EL (cell line): ENCODE measurements at regions not wholly inside any gene's neighbourhood (a gene's known extent, or its start where the extent isn't known, plus 50 kb on each side); places are given as distances from the start of the nearest gene placed in this dataset.

Experiments used
- DNase-seq: peaks from one replicate; pipeline ENCODE4 v3.0.0-alpha.2; 2016

DNA sequence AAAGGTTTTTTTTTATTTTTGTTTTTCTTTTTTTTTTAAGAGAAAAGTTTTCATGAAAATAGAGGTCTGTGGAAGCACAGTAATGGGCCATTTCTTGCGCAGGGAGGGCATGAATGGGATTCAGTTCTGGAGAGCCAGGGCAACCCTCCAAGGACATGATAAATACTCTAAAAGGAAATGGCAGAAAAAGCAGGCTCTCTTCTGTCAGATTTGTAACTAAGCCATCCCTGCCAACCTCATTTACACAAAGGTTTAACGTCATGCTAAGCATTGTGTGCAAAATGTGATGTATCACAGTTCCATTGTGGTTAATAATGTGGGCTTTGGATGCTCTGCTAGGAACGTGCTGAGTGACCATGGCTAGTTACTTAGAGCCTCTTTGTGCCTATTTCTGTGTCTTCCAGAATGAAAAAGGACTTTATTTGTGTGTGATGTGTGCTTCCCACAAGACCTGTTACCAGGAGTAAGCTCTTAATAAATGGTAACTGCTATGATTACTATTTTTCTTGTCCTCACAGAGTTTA lies 1095.9 kb upstream of the SORCS1 start:
- no peak for DNase-seq

DNA sequence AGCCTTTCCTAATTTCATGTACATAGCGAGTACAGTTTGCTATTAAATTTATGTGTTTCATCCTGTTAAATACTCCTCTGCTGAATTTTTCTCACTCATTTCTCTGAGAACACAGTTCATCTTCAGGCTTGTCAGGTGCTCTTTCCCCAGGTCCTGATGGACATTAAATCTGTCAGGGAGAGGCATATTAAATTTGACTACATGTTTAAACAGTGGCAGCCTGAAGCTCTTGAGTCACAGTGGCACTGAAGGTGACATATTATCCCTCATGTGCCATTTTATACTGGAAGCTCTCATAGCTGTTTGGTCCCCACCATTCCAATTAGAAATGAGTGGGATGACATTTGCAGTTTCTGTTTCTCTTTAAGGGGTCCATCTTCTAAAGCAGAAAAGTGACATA lies 1089.6 kb upstream of the SORCS1 start:
- DNase-seq = no peak

DNA sequence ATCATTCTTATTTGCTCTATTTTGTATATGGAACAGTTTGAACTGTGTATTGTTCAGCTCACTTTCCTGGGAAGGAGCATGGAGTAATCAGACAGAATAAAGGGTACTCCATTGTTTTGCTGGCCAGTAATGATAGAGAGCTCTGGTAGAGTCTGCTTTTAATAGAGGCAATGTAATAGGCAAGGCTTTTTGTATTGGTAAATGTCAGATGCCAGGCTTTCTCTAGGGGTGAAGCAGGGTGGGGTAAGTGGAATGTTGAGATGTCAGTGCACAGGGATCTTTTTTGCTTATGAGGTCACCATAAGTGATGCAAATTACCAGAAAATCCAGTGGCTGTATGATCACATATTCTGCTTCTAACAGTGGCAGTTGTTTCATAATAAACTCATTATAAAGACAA lies 1088.3 kb upstream of the SORCS1 start:
- no peak for DNase-seq

DNA sequence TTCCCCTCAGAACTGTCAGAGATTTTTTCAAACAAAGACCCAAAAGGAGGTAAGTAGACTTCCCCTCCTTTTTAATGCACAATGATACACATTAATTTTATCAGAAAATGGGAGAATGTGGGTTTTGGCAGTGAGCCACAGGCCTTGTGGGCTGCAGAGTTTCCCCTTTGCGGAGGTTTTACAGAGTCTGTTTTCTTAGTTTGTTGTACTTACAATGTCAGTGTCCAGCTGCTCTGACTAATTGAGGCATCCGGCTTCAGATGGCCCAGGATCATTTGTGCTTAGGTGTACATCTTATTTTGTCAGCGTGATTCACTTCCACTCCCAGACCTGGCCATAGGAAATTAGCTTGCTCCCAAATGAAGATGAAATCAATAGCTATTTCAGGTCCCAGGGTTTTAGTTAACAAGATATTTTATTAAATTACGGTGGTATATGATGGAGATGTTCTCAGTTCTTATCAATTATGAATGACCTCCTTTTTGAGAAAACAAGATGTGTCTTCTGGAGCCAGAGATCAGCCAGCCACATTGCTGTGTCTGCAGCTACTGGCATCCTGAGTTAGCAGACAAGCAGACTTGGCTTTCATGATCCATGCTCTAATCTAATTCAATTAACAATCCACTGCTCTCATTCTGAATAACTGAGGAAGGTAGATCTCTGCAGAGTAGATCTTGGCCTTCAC lies 1086.6 kb upstream of the SORCS1 start:
- DNase-seq = peak; percentile 1

DNA sequence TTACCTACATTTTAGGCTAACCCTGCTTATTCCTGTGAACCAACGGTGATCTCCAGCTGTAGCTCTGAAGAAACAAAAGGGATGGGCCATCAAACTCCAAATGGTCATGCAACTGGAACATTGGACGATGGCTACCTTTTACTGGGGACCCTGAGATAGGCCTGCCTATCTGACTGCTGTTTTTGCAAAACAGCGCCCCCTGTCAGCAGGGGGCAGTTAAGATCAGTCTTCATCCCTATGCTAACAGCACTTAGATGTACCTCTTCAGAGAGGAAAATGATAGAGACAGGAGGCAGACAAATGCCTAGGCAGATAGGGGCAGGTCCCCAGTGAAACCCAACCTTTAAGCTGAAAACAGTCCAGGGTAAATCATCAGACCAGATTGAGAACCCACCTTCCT lies 1085.4 kb upstream of the SORCS1 start:
- DNase-seq = no peak

DNA sequence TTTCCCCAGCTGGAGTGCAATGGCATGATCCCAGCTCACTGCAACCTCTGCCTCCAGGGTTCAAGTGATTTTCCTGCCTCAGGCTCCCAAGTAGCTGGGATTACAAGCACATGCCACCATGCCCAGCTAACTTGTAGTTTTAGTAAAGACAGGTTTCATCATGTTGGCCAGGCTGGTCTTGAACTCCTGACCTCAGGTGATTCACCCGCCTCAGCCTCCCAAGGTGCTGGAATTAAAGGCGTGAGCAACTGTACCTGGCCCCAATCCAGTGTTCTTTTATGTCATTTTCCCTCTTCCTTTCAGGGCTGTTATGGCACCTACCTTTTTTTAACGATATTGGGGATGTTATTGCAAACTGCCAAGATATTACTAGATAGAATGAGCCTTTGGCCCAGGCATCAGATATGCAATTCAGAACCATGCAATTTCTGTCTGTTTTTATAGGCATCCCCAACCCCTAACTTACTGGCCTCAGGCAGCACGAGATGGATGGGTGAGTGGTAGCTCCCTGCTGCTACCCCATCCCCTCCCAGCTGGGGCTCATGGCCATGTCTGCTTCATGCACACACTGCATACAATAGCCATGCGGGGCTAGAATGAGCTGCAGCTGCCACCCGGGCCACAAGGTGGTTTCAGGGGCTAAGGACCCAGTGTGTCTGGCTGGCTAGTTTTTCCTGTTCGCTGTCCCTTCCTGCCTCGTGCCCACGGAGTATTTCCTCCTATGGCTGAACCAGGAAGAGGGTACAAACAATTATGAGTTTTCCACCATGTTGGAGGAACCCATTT lies 1080.1 kb upstream of the SORCS1 start:
- DNase-seq = no peak

DNA sequence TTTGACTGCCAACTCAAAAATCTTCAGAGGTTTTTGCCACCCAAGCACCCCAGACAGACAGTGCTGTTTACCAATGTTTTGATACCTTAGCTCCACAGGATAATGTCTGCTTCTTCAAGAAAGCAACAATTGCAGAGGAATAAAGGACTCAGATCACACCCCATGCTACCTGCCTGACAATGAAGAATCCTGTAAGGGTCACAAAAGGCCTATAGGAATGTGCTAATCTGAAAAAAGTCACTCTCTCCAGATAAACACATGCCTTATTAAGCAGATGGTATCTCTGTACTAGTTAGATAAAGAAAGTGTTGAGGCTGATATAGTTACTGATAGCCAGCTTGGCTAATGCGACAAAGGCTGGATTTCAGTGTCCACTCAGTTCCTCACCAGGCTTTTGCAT lies 1076.7 kb upstream of the SORCS1 start:
- no peak for DNase-seq

DNA sequence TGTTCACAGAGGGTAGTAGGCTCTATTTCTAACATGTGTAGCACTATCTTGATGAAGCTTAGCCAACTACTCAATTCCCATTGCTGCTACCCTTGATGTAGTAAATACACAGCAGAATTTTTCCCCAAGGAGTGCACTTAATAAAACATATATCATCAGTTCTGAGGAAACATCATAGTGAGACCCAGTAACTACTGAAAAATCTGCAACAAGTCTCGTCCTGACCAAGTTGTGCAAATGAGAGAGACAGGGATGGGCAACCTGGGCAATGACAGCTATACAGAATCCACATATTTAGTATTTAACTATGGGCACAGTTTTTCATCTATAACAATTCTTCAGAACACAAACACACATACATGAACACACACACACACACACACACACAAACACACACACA lies 1073.8 kb upstream of the SORCS1 start:
- no peak for DNase-seq

DNA sequence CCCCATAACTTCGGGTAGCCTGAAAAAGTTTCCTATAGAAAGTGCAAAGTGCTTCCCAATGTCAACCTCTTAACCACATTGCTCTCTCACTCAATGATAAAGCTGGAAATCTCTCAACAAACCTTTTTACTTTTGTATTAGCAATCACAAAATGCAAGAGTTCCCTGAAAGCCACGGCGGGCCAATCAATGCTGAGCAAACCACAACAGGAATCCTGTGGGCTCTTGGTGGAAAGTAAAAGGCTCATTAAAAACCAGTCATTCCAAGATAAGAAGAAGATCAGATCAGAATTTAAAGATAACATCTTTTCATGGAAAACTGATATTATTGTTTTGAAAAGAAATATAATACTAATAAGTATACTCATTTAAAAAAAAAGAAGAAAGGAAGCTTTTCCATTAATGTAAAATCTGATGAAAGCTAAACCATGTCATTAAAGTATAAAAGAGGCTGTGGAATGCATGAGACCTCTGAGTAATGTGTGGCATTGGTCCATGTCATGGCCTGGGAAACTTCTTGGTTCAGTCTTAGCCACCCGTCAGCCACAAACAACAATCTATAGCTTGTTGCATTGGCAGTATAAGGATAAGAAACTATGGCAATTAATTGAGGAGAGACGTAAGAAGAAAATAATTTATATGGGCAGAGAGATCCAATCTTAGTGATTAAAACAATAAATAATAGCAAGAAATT lies 1066.1 kb upstream of the SORCS1 start:
- DNase-seq = no peak

DNA sequence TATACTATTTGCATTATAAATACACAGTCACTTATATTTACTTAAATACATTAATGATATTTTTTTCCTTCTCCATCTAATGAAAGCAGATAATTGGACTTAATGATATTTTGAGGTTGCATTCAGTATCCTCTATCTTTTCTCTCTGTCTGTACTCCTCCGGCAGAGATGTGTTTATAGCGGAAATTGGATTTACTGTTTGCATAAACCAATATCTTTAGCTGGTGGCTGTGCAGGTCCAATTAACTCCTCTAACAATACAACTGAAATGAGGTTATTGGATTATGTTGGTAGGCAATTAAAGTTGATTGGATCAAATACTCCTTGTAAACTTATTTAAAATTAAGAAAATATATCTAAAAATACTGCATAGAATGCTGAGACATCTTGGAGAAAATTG lies 1044.2 kb upstream of the SORCS1 start:
- no peak for DNase-seq

DNA sequence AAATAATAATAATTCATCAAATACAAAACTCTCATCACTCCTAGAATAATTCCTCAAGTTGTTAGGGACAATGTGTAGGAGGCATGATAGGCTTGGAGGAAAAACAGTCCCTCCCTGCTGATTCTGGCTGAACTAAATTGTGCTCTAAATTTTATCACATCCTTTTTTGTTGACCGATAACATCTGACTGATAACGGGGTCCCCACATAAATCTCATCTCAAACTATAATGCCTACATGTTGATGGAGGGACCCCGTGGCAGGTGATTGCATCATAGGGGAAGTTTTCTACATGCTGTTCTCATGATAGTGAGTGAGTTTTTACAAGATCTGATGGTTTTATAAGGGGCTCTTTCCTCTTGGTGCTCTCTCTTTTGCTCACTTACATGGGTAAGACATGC lies 1043.5 kb upstream of the SORCS1 start:
- DNase-seq = no peak

DNA sequence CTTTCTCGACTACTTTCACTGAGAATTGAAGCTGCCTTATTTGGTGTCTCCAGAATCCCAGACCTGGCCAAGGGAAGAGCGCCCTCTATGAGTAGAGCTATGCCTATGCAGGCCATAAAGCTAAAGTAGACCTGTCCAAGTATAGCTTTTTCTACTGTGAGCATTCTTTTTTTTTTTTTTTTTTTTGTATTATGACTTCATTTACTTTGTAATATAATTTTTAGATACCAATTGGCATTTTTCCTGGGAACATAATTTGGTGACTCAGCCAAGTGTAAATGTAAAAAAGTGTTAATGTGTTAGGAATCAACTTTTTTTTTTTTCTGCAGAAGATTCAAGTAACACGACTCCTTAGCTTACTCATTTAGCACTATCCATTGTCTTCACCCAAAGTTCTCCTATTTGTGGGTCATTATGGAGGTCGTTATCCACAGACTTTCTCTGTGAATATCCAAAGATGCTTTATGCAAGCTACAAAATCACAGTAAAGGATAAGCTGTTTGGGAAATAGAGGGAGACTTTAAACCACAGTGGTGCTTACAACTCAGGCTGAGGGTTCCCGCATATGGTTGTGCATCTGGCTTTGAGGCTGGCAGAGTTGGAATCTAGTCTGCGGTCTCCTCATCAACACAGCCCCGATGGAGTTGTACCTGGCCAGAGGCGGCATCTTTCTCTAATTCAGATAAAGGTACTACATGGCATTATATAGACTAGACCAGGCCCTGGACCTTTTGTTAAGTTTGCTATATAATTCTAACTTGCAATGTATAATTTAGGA lies 1040.2 kb upstream of the SORCS1 start:
- peak; percentile 10 for DNase-seq

DNA sequence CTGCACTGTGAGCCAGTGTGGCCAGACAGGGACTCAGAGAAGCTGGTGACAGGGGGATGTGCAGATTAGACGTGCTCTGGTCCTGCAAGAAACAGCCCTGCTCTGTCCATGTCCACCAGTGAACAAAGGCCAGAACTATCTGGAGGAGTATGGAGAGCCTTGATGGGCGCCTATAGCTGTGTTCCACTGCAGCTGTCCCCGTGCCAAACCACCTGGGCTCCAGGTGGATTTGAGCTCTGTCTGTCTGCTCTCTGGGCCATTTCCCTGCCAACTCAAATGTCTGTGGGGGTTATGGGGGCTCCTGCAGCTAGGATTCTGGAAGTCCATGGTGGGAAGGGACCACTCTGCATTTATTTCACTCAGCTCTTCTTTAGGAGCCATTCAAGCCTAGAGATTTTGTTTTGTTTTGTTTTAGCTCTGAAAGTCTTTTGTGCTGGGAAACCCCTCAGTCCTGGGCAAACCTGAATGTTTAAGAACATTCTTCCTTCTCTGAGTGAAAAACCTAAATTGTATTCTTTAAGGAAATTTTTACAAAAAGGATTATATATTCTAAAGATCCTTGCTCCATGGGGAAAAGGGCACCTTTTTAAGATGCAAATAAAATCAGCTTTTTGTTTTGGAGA lies 1039.5 kb upstream of the SORCS1 start:
- no peak for DNase-seq

DNA sequence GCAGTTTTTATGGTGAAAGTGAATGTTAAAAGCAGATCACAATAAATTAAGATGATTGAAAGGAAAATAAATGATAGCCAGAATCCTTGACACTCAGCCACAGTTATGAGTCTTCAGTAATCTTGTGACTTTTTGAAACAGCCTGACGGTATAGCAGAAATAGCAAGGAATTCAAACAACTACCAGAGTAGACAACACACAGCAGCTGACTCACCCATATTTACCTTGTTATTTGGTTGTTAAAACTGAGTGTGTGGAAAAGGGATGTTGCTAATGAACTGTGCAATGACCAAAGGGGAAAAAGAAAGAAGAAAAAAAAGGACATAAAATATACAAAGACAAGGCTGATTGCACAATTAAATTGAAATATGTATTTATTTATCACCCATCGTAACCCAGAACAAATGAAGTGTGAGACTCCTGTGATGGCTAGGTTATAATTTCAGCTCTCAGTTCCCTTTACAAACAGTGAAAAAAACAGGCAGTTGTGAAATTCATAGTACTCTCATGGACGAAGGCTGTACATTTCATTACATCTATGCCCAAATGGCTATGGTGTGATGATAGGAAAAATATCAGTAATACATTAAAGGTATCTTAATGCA lies 1023.0 kb upstream of the SORCS1 start:
- DNase-seq = no peak

DNA sequence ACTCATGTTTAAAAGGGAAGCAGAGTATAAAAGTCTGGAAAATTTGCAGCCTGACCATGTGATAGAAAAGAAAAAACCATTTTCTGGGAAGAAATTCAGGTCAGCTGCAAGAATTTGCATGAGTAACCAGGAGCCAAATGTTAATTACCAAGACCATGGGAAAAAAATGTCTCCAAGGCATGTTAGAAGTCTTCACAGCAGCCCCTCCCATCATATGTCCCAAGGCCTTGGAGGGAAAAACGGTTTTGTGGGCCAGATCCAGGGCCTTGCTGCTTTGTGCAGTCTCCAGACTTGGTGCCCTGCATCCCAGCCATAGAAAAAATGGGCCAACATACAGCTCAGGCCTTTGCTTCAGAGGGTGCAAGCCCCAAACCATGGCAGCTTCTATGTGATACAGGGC lies 1019.6 kb upstream of the SORCS1 start:
- no peak for DNase-seq

DNA sequence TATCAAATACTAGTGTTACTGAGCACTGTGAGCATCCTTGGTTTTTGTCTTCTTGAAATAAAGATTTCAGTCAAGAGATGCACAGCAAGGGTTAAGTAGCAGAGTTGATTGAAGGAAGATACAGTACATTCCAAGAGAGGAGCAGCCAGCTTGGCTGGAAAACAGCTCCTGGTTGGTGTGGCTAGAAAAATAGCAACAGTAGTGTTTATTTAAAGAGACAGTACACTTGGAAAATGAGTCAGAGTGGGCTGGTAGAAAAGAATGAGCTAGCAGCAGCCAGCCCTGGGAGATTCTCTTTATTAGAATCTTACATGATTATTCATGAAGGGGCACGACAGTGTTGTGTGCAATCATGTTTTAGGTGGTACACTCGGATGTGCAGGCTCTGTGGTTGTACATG lies 1016.4 kb upstream of the SORCS1 start:
- DNase-seq = no peak

DNA sequence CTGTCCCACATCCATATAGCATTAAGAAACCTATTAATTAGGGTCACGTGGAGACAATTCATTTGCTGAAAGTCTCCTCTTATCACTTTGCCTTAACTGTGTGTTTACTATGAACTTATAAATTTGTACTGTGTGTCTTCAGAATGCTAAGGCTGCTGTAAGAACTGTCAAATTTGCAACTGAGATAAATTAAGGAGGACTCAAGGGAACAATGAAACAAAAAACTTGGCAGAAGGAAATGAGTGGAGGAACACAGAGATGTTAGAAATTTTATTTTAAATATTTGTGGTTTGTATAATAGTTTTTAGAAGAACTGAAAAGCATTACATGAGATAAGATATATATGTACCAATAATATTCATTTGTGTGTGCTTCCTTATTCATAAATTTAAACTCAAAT lies 1005.3 kb upstream of the SORCS1 start:
- DNase-seq = no peak

DNA sequence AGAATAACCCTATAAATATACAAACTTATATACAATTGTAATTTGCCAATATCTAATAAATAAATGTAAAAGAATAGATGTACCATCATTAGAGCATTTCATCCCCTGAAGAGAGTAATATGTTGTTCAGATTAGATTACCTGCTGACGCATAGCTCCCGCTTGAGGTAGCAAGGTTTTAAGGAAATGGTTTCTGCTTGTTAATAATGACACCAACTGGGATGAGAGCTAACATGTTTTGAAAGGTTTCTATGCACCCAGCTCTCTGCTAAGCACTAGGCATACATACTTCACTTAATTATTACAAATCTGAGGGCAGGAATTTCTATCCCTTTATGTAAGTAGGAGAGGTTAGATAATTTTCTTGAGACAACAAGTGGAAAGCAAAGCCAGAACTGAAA lies 1003.3 kb upstream of the SORCS1 start:
- no peak for DNase-seq

DNA sequence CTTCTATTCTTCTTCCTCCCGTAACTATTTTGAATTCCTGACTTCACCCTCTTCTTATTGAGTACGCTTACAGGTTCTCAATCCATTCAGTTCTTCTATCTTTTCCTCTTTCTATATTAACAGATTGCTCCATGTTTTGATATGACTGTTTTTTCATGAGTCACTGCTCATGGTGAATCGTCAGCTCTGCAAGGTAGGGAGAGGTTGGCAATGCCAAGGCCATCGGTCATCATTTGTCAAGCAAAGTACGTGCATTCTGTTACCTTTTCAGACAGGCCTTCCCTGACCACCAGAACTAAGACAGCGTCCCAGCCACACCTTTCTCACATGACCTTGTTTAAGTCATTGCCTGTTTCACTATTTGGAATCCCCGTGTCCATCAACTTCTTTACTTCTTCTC lies 1001.9 kb upstream of the SORCS1 start:
- DNase-seq = no peak

DNA sequence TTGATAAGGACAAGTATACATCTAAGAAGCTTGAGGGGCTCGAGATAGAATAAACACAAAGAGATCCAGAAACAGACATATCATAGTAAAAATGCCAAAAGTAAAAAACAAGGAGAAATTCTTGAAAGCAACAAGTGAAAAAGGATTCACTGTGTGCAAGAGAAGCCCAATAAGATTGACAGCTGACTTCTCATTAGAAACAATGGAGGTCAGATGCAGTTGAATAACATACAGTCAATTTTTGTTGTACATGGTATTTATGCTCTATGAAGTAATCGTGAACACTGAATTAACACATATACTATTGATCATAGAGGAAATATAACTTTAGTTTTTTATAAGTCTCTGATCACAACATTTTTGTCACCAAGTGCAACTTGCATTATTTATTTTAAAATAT lies 982.8 kb upstream of the SORCS1 start:
- no peak for DNase-seq

DNA sequence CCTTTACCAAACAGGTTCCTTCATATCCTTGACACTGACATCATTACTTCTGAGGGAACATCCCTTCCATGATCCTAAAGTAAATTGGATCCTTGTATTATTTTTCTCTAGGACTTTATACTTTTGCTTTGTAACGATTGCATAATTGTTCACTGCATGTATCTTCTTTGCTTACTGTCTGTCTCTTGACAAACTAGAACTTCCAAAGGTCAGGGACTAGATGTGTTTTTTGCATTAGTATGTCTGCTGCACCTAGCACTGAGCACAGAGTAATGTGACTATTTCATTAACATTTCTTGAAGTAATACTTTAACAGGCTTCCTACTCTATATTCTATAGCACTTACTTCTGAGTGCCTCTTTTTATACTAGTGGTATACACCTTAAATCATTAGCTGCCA lies 976.6 kb upstream of the SORCS1 start:
- no peak for DNase-seq

DNA sequence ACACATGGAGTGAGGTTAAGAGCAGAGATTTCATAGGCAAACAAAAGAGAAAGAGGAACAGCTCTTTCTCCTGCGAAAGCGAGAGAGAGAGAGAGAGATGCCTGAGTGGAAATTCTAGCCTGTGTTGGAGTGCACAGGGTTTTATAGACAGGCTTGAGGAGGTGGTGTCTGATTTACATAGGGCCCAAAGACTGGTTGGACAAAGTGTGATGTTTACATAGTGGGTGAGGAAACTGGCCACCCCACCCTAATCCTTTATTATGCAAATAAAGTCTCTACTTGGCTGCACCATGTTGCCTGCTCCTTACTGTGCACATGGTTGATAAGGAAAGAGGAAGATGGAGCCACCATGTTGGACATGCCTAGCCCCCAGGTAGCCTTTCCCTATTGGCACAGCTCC lies 967.8 kb upstream of the SORCS1 start:
- no peak for DNase-seq
